ENCODE measurements at regions not wholly inside any gene's neighbourhood (a gene's known extent, or its start where the extent isn't known, plus 50 kb on each side); places are given as distances from the start of the nearest gene placed in this dataset.

DNA sequence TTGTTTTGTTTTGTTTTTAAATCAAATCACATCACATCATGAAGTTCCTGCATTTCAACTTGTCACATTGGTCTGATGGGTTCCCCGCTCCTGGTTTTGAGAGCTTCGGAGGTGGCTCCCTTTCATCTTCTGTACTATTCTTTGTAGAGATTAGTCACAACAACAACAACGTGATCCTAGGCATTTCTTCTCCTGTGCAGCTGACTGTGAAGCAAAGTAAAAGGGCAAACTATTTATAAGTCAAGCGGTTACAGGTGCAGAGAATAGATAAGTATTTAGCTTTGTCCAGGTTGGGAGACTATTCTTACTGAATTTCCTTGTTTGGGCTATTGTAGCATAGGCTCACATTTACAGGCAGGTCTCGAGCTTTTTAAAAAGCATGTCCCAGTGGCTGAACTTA is 197.7 kb upstream of the CDKN2B start:
- TF ChIP-seq POLR2A (IDR thresholded peaks at IDR 0.05), result no peak
- no peak for TF ChIP-seq CTCF (IDR thresholded peaks at IDR 0.05)

All from esophagus squamous epithelium (tissue), 4 donors.